ENCODE measurements at regions not wholly inside any gene's neighbourhood (a gene's known extent, or its start where the extent isn't known, plus 50 kb on each side); places are given as distances from the start of the nearest gene placed in this dataset.

DNA sequence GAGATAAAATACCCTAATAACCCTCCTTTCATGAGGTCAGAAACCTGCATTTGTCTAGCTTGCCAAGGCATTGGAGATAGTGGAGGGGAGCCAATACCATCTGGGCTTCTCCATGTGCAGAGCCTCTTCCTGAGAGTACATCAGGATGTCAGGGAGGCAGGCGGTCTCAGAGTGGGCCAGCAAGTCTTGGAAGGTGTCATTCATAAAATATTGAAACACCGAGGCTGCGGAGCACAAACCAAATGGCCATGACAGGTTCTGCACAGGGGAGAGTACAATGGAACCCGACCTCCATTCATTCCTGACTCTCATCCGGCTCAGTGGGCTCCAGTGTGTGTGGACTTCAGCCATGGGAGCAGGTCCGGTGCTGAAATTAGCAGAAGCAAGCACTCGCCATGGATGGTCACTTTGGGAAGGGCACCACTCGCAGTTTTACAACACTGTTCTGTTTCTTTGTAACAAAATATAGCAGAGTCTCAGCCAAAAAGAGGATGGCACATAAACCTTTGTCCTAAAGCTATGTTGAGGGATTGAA, 446.6 kb downstream of the SIPA1L2 start:
- no peak for TF ChIP-seq EZH2phosphoT487 (IDR thresholded peaks at IDR 0.05; ENCODE audit: borderline replicate concordance, low read length)
- TF ChIP-seq, protein P1, sequence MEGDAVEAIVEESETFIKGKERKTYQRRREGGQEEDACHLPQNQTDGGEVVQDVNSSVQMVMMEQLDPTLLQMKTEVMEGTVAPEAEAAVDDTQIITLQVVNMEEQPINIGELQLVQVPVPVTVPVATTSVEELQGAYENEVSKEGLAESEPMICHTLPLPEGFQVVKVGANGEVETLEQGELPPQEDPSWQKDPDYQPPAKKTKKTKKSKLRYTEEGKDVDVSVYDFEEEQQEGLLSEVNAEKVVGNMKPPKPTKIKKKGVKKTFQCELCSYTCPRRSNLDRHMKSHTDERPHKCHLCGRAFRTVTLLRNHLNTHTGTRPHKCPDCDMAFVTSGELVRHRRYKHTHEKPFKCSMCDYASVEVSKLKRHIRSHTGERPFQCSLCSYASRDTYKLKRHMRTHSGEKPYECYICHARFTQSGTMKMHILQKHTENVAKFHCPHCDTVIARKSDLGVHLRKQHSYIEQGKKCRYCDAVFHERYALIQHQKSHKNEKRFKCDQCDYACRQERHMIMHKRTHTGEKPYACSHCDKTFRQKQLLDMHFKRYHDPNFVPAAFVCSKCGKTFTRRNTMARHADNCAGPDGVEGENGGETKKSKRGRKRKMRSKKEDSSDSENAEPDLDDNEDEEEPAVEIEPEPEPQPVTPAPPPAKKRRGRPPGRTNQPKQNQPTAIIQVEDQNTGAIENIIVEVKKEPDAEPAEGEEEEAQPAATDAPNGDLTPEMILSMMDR (IDR thresholded peaks at IDR 0.05; ENCODE audit: low read depth, low read length, poor library complexity, severe bottlenecking): no peak
- no peaks in the 10 kb centered on the region for H3K36me3 ChIP-seq (ENCODE audit: control insufficient read depth, low read length)
- H3K79me2 ChIP-seq (ENCODE audit: control insufficient read depth, low read length): no peaks in the 10 kb centered on the region
- no peaks in the 10 kb centered on the region for H3K9me2 ChIP-seq (replicated peaks; ENCODE audit: control insufficient read depth, low read length)
- no peak overlapping the region for H3K4me3 ChIP-seq (ENCODE audit: low read length)
- H3F3A ChIP-seq (ENCODE audit: control insufficient read depth, insufficient read depth): no peaks in the 10 kb centered on the region
- no peak overlapping the region for H3K27ac ChIP-seq (ENCODE audit: low read depth, low read length)
- no peaks in the 10 kb centered on the region for H3K4me1 ChIP-seq (ENCODE audit: control insufficient read depth, low read length)
- no peaks in the 10 kb centered on the region for H3K9me3 ChIP-seq (ENCODE audit: control insufficient read depth, insufficient read depth, low read length)
- no peaks in the 10 kb centered on the region for H3K27me3 ChIP-seq (ENCODE audit: control insufficient read depth, low read length)
- no peak overlapping the region for H3K4me2 ChIP-seq (ENCODE audit: low read length)
- H4K20me1 ChIP-seq (ENCODE audit: control insufficient read depth, insufficient read depth, low read depth, low read length): no peaks in the 10 kb centered on the region

DNA sequence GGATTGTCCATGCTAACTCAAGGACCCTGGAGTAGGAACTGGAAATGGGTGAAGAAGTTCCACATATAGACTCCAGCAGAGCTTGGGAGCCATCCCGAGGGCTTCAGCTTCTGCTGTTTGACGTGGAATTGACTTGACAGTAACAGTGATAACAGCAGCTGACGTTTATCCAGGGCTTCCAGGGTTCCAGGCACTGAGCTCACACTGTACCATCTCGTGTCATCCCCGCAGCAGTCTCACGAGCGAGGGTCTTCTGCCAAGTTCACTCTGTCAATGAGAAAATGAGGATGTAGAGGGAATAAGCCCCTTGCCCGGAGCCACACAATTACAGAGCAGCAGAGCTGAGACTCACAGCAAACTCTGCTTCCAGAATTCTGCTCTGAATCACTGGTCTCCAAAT, 447.7 kb downstream of the SIPA1L2 start:
- Histone ChIP-seq H3K4me2 (ENCODE audit: low read length) (no peak overlapping the region), H3K36me3 (ENCODE audit: control insufficient read depth, low read length) (no peaks in the 10 kb centered on the region), H3K27ac (ENCODE audit: low read depth, low read length) (no peak overlapping the region), H3K4me1 (ENCODE audit: control insufficient read depth, low read length) (no peaks in the 10 kb centered on the region), H3K27me3 (ENCODE audit: control insufficient read depth, low read length) (no peaks in the 10 kb centered on the region), H3K4me3 (ENCODE audit: low read length) (no peak overlapping the region), H3K9me3 (ENCODE audit: control insufficient read depth, insufficient read depth, low read length) (no peaks in the 10 kb centered on the region), H4K20me1 (ENCODE audit: control insufficient read depth, insufficient read depth, low read depth, low read length) (no peaks in the 10 kb centered on the region), H3K79me2 (ENCODE audit: control insufficient read depth, low read length) (no peaks in the 10 kb centered on the region), H3K9me2 (replicated peaks; ENCODE audit: control insufficient read depth, low read length) (no peaks in the 10 kb centered on the region), H3F3A (ENCODE audit: control insufficient read depth, insufficient read depth) (no peaks in the 10 kb centered on the region)
- TF ChIP-seq EZH2phosphoT487 (IDR thresholded peaks at IDR 0.05; ENCODE audit: borderline replicate concordance, low read length): no peak
- TF ChIP-seq, protein P1 (IDR thresholded peaks at IDR 0.05; ENCODE audit: low read depth, low read length, poor library complexity, severe bottlenecking): no peak

DNA sequence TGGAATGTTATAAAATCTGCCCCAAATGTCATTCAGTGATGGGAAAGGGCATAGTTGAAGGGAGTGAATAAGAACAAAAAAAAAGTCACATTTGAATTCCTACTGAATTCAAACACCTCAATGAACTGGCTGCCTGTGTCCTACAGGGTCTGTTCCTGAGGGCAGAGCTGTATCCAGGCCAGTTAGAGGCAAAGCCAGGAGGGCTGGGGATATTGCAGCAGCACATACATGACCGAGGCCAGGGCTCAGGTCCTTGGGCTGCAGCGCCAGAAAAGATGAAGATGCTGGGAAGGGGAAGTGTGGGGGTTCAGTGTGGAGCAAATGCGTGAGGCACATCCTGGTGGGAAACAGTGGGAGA, 449.2 kb downstream of the SIPA1L2 start:
- Histone ChIP-seq H3K4me2 (ENCODE audit: low read length) (no peak overlapping the region), H3K4me3 (ENCODE audit: low read length) (no peak overlapping the region), H3F3A (ENCODE audit: control insufficient read depth, insufficient read depth) (no peaks in the 10 kb centered on the region), H3K9me2 (replicated peaks; ENCODE audit: control insufficient read depth, low read length) (no peaks in the 10 kb centered on the region), H4K20me1 (ENCODE audit: control insufficient read depth, insufficient read depth, low read depth, low read length) (no peaks in the 10 kb centered on the region), H3K9me3 (ENCODE audit: control insufficient read depth, insufficient read depth, low read length) (no peaks in the 10 kb centered on the region), H3K27me3 (ENCODE audit: control insufficient read depth, low read length) (no peaks in the 10 kb centered on the region), H3K36me3 (ENCODE audit: control insufficient read depth, low read length) (no peaks in the 10 kb centered on the region), H3K4me1 (ENCODE audit: control insufficient read depth, low read length) (no peaks in the 10 kb centered on the region), H3K27ac (ENCODE audit: low read depth, low read length) (no peak overlapping the region), H3K79me2 (ENCODE audit: control insufficient read depth, low read length) (no peaks in the 10 kb centered on the region)
- no peak for TF ChIP-seq EZH2phosphoT487 (IDR thresholded peaks at IDR 0.05; ENCODE audit: borderline replicate concordance, low read length)
- TF ChIP-seq, protein P1 (IDR thresholded peaks at IDR 0.05; ENCODE audit: low read depth, low read length, poor library complexity, severe bottlenecking): no peak

Measured in DOHH2 (cell line).